Endothelial cell of umbilical vein (primary cell): ENCODE measurements at regions not wholly inside any gene's neighbourhood (a gene's known extent, or its start where the extent isn't known, plus 50 kb on each side); places are given as distances from the start of the nearest gene placed in this dataset.

Source experiments
- BruUV-seq: library from RNA; stranded (reverse); fragments of 400-500 nt; replicated peaks from 2 replicates; lab custom pipeline; 2021; lab: Mats Ljungman, UMichigan
- CTCF ChIA-PET: fragments of 300-600, 350-600 bp; sonication (Branson Sonifier 250); formaldehyde crosslinking; loops from one replicate; lab custom pipeline; 2021; ENCODE audit warnings: antibody characterized with exemption, inconsistent platforms; lab: Charles Lee
- POLR2A ChIA-PET: fragments of 300-600, 350-600 bp; sonication (Branson Sonifier 250); formaldehyde crosslinking; loops from one replicate; lab custom pipeline; 2021; ENCODE audit warnings: antibody characterized with exemption, inconsistent platforms; lab: Charles Lee
- DNase-seq: peaks from one replicate; pipeline ENCODE4 v3.0.0-alpha.2; 2011; ENCODE audit warnings: low read depth, low spot score
- FAIRE-seq: peaks from 2 replicates; lab custom pipeline; 2011; peaks lifted over from hg19 to GRCh38; lab: Jason Lieb, UNC
- H2AFZ ChIP-seq: 2 replicates; pipeline ENCODE4 v1.6.0; 2012; ENCODE audit warnings: low read depth, low read length, control low read depth, inconsistent platforms
- H3K27ac ChIP-seq: 2 replicates; pipeline ENCODE4 v1.5.1; 2011; ENCODE audit warnings: low read depth, mild to moderate bottlenecking, control low read depth, low read length, moderate library complexity; ENCODE audit not compliant: insufficient read depth
- H3K27me3 ChIP-seq, 2 experiments: 2 replicates each; pipeline versions ENCODE4 v1.6.0 to v1.6.1; 2011; ENCODE audit warnings: low read length in 2 of 2, mixed read lengths in 1 of 2; ENCODE audit not compliant: control insufficient read depth in 2 of 2, insufficient read depth in 2 of 2
- H3K36me3 ChIP-seq, 2 experiments: 2 replicates in 1 of 2; 3 replicates in 1 of 2; pipeline ENCODE4 v1.5.1; 2011; ENCODE audit warnings: low read length in 2 of 2, mild to moderate bottlenecking in 1 of 2, moderate library complexity in 1 of 2; ENCODE audit not compliant: control insufficient read depth in 2 of 2, insufficient read depth in 2 of 2; ENCODE audit errors: extremely low read depth in 1 of 2
- H3K4me1 ChIP-seq: 3 replicates; pipeline ENCODE4 v1.5.1; 2011; ENCODE audit warnings: mild to moderate bottlenecking, low read length; ENCODE audit not compliant: control insufficient read depth, insufficient read depth; ENCODE audit errors: extremely low read depth
- H3K4me2 ChIP-seq: 2 replicates; pipeline ENCODE4 v1.6.1; 2011; ENCODE audit warnings: low read length, control low read depth, mixed read lengths; ENCODE audit not compliant: insufficient read depth
- H3K4me3 ChIP-seq, 3 experiments: fragments of 200-600 bp in 1 of 3; sonication (generic), shearing (Covaris generic) in 1 of 3; replicated peaks in 1 of 3; 2 replicates each; pipeline ENCODE4 v1.5.1; 2011 to 2016; ENCODE audit warnings: control low read depth in 3 of 3, low read length in 3 of 3, mild to moderate bottlenecking in 2 of 3, inconsistent platforms in 1 of 3, low read depth in 1 of 3, moderate library complexity in 1 of 3; ENCODE audit not compliant: insufficient read depth in 1 of 3
- H3K79me2 ChIP-seq: 2 replicates; pipeline ENCODE4 v1.6.0; 2012; ENCODE audit warnings: low read length, inconsistent platforms; ENCODE audit not compliant: control insufficient read depth, insufficient read depth
- H3K9ac ChIP-seq: replicated peaks from 2 replicates; pipeline ENCODE3; 2011; ENCODE audit warnings: low read length, control low read depth; ENCODE audit not compliant: insufficient read depth; ENCODE audit errors: extremely low read depth
- H3K9me1 ChIP-seq: replicated peaks from 3 replicates; pipeline ENCODE4 v1.6.0; 2011; ENCODE audit warnings: mild to moderate bottlenecking, low read length; ENCODE audit not compliant: control insufficient read depth, insufficient read depth; ENCODE audit errors: extremely low read depth
- H3K9me3 ChIP-seq: replicated peaks from 2 replicates; pipeline ENCODE4 v1.5.1; 2012; ENCODE audit warnings: low read length, inconsistent platforms; ENCODE audit not compliant: control insufficient read depth, insufficient read depth
- H4K20me1 ChIP-seq: replicated peaks from 2 replicates; pipeline ENCODE3; 2011; ENCODE audit warnings: mild to moderate bottlenecking, low read length; ENCODE audit not compliant: control insufficient read depth, insufficient read depth; ENCODE audit errors: extremely low read depth
- CTCF ChIP-seq, 2 donors: IDR thresholded peaks; 1 replicate in 1 of 2; 2 replicates in 1 of 2; pipeline ENCODE4 v1.5.1; 2011; ENCODE audit warnings: low read length in 2 of 2, mild to moderate bottlenecking in 2 of 2, moderate library complexity in 2 of 2, control low read depth in 1 of 2, inconsistent platforms in 1 of 2, low read depth in 1 of 2; ENCODE audit not compliant: insufficient read depth in 1 of 2; ENCODE audit errors: extremely low read depth in 1 of 2
- EZH2 ChIP-seq: IDR thresholded peaks from 2 replicates; pipeline ENCODE4 v1.6.1; 2012; ENCODE audit warnings: borderline replicate concordance, low read depth, mild to moderate bottlenecking, moderate library complexity, low read length, inconsistent platforms; ENCODE audit not compliant: severe bottlenecking
- FOS ChIP-seq: IDR thresholded peaks from 2 replicates; pipeline ENCODE4 v1.6.1; 2011; ENCODE audit warnings: mild to moderate bottlenecking, low read length, moderate library complexity, borderline replicate concordance; ENCODE audit not compliant: insufficient read depth
- GATA2 ChIP-seq: IDR thresholded peaks from 2 replicates; pipeline ENCODE4 v1.7.0; 2011; ENCODE audit warnings: low read depth, mild to moderate bottlenecking, moderate library complexity, mixed read lengths, low read length; ENCODE audit not compliant: insufficient read length, insufficient read depth
- JUN ChIP-seq: IDR thresholded peaks from 2 replicates; pipeline ENCODE4 v1.6.1; 2011; ENCODE audit warnings: borderline replicate concordance, low read depth; ENCODE audit not compliant: insufficient read length, insufficient read depth
- MAX ChIP-seq: IDR thresholded peaks from 2 replicates; pipeline ENCODE4 v1.6.1; 2011; ENCODE audit not compliant: insufficient read depth, insufficient read length
- POLR2A ChIP-seq: IDR thresholded peaks from 2 replicates; pipeline ENCODE4 v1.6.1; 2012; ENCODE audit warnings: low read depth, mild to moderate bottlenecking, control low read depth, low read length
- dilution Hi-C: fragments of 300-500 bp; cut with MboI; formaldehyde crosslinking; loops from one replicate; pipeline ENCODE4 v1.15.0; 2019; ENCODE audit warnings: low sequenced_read_pairs; ENCODE audit not compliant: extremely low pct_ligation_motif_present
- intact Hi-C: fragments of 100-400 bp; cut with micrococcal nuclease; formaldehyde crosslinking; loops from one replicate; pipeline ENCODE4 v1.10.0; 2022

- no peaks in the 10 kb centered on the region for H3K36me3 ChIP-seq
- CTCF ChIA-PET = no interaction called here
- H3K9me1 ChIP-seq = no peaks in the 10 kb centered on the region
- intact Hi-C loops (no loop called here), dilution Hi-C loops (no loop called here)
- no peaks in the 10 kb centered on the region for H4K20me1 ChIP-seq
- POLR2A ChIA-PET = no interaction called here
- peaks cover 5% of the 10 kb centered on the region for H3K9me3 ChIP-seq
- H3K79me2 ChIP-seq = no peaks in the 10 kb centered on the region
- H2AFZ ChIP-seq = no peak overlapping the region
- DNase-seq = no peak
- H3K4me1 ChIP-seq = no peaks in the 10 kb centered on the region
- no TSS peak for BruUV-seq
- no peaks in the 10 kb centered on the region for H3K27me3 ChIP-seq
- no peak for TF ChIP-seq GATA2
- TF ChIP-seq EZH2 = no peak
- no peak for TF ChIP-seq POLR2A
- no peak for TF ChIP-seq FOS
- TF ChIP-seq MAX = no peak
- no peak for TF ChIP-seq JUN
- no peak for TF ChIP-seq CTCF (IDR thresholded peaks at IDR 0.05; ENCODE audit: extremely low read depth in 1 of 2, insufficient read depth in 1 of 2, low read depth in 1 of 2, low read length in 2 of 2)
- no peak overlapping the region for H3K27ac ChIP-seq
- no peak overlapping the region for H3K4me2 ChIP-seq
- FAIRE-seq = no peak
- no peak overlapping the region for H3K4me3 ChIP-seq
- no peak overlapping the region for H3K9ac ChIP-seq
These were observed 579.8 kb downstream of the GLRX3 start for GRCh38 chr10:130715686-130716670.
